ENCODE measurements at regions not wholly inside any gene's neighbourhood (a gene's known extent, or its start where the extent isn't known, plus 50 kb on each side); places are given as distances from the start of the nearest gene placed in this dataset.

- intact Hi-C loops (cut with micrococcal nuclease): no loop called here
- Mint-ChIP-seq H3K27ac (ENCODE audit: low read depth, unreplicated experiment) (no peak overlapping the region), H3K4me3 (ENCODE audit: unreplicated experiment) (no peak overlapping the region), H3K36me3 (ENCODE audit: insufficient read depth, unreplicated experiment) (no peaks in the 10 kb centered on the region), H3K27me3 (ENCODE audit: insufficient read depth, unreplicated experiment) (no peaks in the 10 kb centered on the region), H3K9me3 (ENCODE audit: unreplicated experiment) (no peaks in the 10 kb centered on the region), H3K4me1 (ENCODE audit: insufficient read depth, unreplicated experiment) (no peaks in the 10 kb centered on the region)
- CTCF ChIA-PET: interaction anchor here (0.7 kb wide), 1 partner anchor 310 kb away, joined by 3 read pairs; no protein-coding TSS in a partner anchor
- TF ChIP-seq CTCF (IDR thresholded peaks at IDR 0.05; ENCODE audit: unreplicated experiment): no peak
- no peak for DNase-seq (ENCODE audit: unreplicated experiment)
- no TSS peak for BruUV-seq (replicated peaks)
- POLR2A ChIA-PET: no interaction called here
These were observed 1028.7 kb downstream of the XPNPEP1 start for GRCh38 chr10:108894402-108895301.

GRCh38 chr10:108877095-108877561, 1046.2 kb downstream of the XPNPEP1 start:
- TF ChIP-seq CTCF (IDR thresholded peaks at IDR 0.05; ENCODE audit: unreplicated experiment): no peak
- Mint-ChIP-seq H3K27ac (ENCODE audit: low read depth, unreplicated experiment) (no peak overlapping the region), H3K4me1 (ENCODE audit: insufficient read depth, unreplicated experiment) (peaks cover 8% of the 10 kb centered on the region), H3K4me3 (ENCODE audit: unreplicated experiment) (no peak overlapping the region), H3K9me3 (ENCODE audit: unreplicated experiment) (no peaks in the 10 kb centered on the region), H3K27me3 (ENCODE audit: insufficient read depth, unreplicated experiment) (no peaks in the 10 kb centered on the region), H3K36me3 (ENCODE audit: insufficient read depth, unreplicated experiment) (no peaks in the 10 kb centered on the region)
- CTCF ChIA-PET: interaction anchor here (0.7 kb wide), 1 partner anchor 28 kb away, joined by 3 read pairs; no protein-coding TSS in a partner anchor
- intact Hi-C loops (cut with micrococcal nuclease): no loop called here
- POLR2A ChIA-PET: interaction anchor here (0.6 kb wide), 2 partner anchors 646 to 866 kb away, joined by 3 read pairs; no protein-coding TSS in a partner anchor
- no peak for DNase-seq (ENCODE audit: unreplicated experiment)
- BruUV-seq (replicated peaks): no TSS peak

GRCh38 chr10:108872854-108873253, 1050.5 kb downstream of the XPNPEP1 start:
- no peaks in the 10 kb centered on the region for H3K9me3 Mint-ChIP-seq (ENCODE audit: unreplicated experiment)
- ChIA-PET CTCF (no interaction called here), POLR2A (no interaction called here)
- no peaks in the 10 kb centered on the region for H3K27me3 Mint-ChIP-seq (ENCODE audit: insufficient read depth, unreplicated experiment)
- BruUV-seq (replicated peaks): no TSS peak
- H3K4me3 Mint-ChIP-seq (ENCODE audit: unreplicated experiment): no peak overlapping the region
- no peak for TF ChIP-seq CTCF (IDR thresholded peaks at IDR 0.05; ENCODE audit: unreplicated experiment)
- H3K27ac Mint-ChIP-seq (ENCODE audit: low read depth, unreplicated experiment): no peak overlapping the region
- peaks cover 8% of the 10 kb centered on the region for H3K4me1 Mint-ChIP-seq (ENCODE audit: insufficient read depth, unreplicated experiment)
- H3K36me3 Mint-ChIP-seq (ENCODE audit: insufficient read depth, unreplicated experiment): no peaks in the 10 kb centered on the region
- DNase-seq (ENCODE audit: unreplicated experiment): no peak
- intact Hi-C loops (cut with micrococcal nuclease): no loop called here

- Mint-ChIP-seq H3K27me3 (ENCODE audit: insufficient read depth, unreplicated experiment) (no peaks in the 10 kb centered on the region), H3K9me3 (ENCODE audit: unreplicated experiment) (peaks cover 4% of the 10 kb centered on the region), H3K36me3 (ENCODE audit: insufficient read depth, unreplicated experiment) (no peaks in the 10 kb centered on the region), H3K27ac (ENCODE audit: low read depth, unreplicated experiment) (peak overlapping the region; percentile 59), H3K4me1 (ENCODE audit: insufficient read depth, unreplicated experiment) (no peaks in the 10 kb centered on the region), H3K4me3 (ENCODE audit: unreplicated experiment) (no peak overlapping the region)
- ChIA-PET POLR2A (no interaction called here), CTCF (no interaction called here)
- no TSS peak for BruUV-seq (replicated peaks)
- intact Hi-C loops (cut with micrococcal nuclease): no loop called here
- no peak for TF ChIP-seq CTCF (IDR thresholded peaks at IDR 0.05; ENCODE audit: unreplicated experiment)
- DNase-seq (ENCODE audit: unreplicated experiment): no peak
These were observed 1054.4 kb downstream of the XPNPEP1 start for GRCh38 chr10:108868881-108869280.

All from MCF 10A (cell line).